MCF 10A (cell line): ENCODE measurements at regions not wholly inside any gene's neighbourhood (a gene's known extent, or its start where the extent isn't known, plus 50 kb on each side); places are given as distances from the start of the nearest gene placed in this dataset.

Source experiments
- BruUV-seq: library from RNA; stranded (reverse); fragments of 400-500 nt; replicated peaks from 2 replicates; lab custom pipeline; 2021; lab: Mats Ljungman, UMichigan
- CTCF ChIA-PET: fragments of 300-600 bp; sonication (Branson Sonifier 250); formaldehyde crosslinking; extraction: SDS; loops from one replicate; lab custom pipeline; 2021; ENCODE audit warnings: antibody characterized with exemption, inconsistent platforms; lab: Yijun Ruan, JAX
- POLR2A ChIA-PET: fragments of 300-600, 350-650 bp; sonication (Branson Sonifier 250); formaldehyde crosslinking; extraction: SDS; loops from one replicate; lab custom pipeline; 2020; ENCODE audit warnings: antibody characterized with exemption, inconsistent platforms; lab: Yijun Ruan, JAX
- DNase-seq: peaks from one replicate; pipeline ENCODE4 v3.0.0-alpha.2; 2018; ENCODE audit not compliant: unreplicated experiment
- H3K27ac Mint-ChIP-seq: one replicate; pipeline ENCODE4 v1.8.0; 2022; ENCODE audit warnings: mild to moderate bottlenecking, low read depth, mixed read lengths; ENCODE audit not compliant: unreplicated experiment
- H3K27me3 Mint-ChIP-seq: one replicate; pipeline ENCODE4 v1.8.0; 2022; ENCODE audit warnings: mixed read lengths; ENCODE audit not compliant: insufficient read depth, unreplicated experiment
- H3K36me3 Mint-ChIP-seq: one replicate; pipeline ENCODE4 v1.8.0; 2022; ENCODE audit warnings: mild to moderate bottlenecking, moderate library complexity, mixed read lengths; ENCODE audit not compliant: insufficient read depth, unreplicated experiment
- H3K4me1 Mint-ChIP-seq: one replicate; pipeline ENCODE4 v1.8.0; 2022; ENCODE audit warnings: mixed read lengths; ENCODE audit not compliant: insufficient read depth, unreplicated experiment
- H3K4me3 Mint-ChIP-seq: one replicate; pipeline ENCODE4 v1.8.0; 2022; ENCODE audit warnings: mild to moderate bottlenecking, moderate library complexity, mixed read lengths; ENCODE audit not compliant: unreplicated experiment
- H3K9me3 Mint-ChIP-seq: one replicate; pipeline ENCODE4 v1.8.0; 2022; ENCODE audit warnings: mixed read lengths; ENCODE audit not compliant: unreplicated experiment
- intact Hi-C: fragments of 100-400 bp; cut with micrococcal nuclease; formaldehyde crosslinking; loops from 2 replicates; pipeline ENCODE4 v1.14.1; 2022
- TF ChIP-seq, protein P1 (sequence below): fragments of 200-600 bp; IDR thresholded peaks from one replicate; pipeline ENCODE4 v1.8.0; 2022; ENCODE audit warnings: antibody characterized with exemption, mild to moderate bottlenecking; ENCODE audit not compliant: unreplicated experiment

DNA sequence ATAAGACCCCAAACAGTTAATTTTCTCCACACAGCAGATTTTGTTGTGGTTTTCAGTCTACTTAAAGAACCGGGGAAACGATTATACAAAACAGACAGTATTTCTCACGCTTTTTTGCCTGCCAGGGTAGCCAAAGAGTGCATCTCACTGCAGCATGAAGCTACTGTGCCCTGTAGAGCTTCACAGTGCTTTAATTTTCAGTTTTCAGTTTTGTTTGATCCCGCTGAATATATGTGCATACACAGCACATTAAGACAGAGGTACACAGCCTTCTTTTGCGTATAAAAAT lies 215.0 kb downstream of the TEX29 start:
- TF ChIP-seq, protein P1, sequence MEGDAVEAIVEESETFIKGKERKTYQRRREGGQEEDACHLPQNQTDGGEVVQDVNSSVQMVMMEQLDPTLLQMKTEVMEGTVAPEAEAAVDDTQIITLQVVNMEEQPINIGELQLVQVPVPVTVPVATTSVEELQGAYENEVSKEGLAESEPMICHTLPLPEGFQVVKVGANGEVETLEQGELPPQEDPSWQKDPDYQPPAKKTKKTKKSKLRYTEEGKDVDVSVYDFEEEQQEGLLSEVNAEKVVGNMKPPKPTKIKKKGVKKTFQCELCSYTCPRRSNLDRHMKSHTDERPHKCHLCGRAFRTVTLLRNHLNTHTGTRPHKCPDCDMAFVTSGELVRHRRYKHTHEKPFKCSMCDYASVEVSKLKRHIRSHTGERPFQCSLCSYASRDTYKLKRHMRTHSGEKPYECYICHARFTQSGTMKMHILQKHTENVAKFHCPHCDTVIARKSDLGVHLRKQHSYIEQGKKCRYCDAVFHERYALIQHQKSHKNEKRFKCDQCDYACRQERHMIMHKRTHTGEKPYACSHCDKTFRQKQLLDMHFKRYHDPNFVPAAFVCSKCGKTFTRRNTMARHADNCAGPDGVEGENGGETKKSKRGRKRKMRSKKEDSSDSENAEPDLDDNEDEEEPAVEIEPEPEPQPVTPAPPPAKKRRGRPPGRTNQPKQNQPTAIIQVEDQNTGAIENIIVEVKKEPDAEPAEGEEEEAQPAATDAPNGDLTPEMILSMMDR, result no peak
- Mint-ChIP-seq H3K9me3 (no peaks in the 10 kb centered on the region), H3K27me3 (no peaks in the 10 kb centered on the region), H3K27ac (no peak overlapping the region), H3K4me3 (no peak overlapping the region), H3K4me1 (no peaks in the 10 kb centered on the region), H3K36me3 (no peaks in the 10 kb centered on the region)
- CTCF ChIA-PET, result interaction anchor here (0.7 to 1.4 kb wide), 2 partner anchors 908 to 942 kb away, joined by 3 to 8 read pairs; no protein-coding TSS in a partner anchor
- POLR2A ChIA-PET, result no interaction called here
- no peak for DNase-seq
- BruUV-seq, result no TSS peak
- intact Hi-C loops, result no loop called here

DNA sequence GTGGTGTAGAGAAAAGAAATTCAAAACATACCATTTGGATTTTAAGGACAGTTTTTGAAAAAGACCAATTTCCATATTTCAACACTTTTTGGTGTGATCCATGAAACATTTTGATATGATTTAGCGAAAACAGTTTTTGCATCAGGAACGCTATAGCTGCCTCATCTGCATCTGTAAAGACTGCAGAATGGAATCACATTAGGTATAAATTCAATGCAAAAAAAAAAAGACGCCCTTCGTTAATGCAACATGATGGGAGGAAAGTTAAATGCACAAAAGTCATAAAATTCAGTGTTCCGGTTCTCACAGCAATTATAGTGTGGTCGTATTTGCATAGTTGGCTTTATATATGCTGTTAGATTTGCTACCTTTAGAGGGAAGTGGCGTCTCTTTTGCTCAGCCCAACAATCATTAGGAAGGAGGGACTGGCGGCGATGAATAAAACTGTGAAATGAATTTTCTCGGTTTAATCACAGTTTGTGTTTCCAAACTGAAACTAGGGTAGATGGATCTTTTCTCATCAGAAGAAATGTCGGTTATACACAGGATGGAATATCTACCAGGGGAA lies 215.7 kb downstream of the TEX29 start:
- BruUV-seq, result no TSS peak
- Mint-ChIP-seq H3K9me3 (no peaks in the 10 kb centered on the region), H3K27me3 (no peaks in the 10 kb centered on the region), H3K4me1 (no peaks in the 10 kb centered on the region), H3K4me3 (no peak overlapping the region), H3K36me3 (no peaks in the 10 kb centered on the region), H3K27ac (no peak overlapping the region)
- TF ChIP-seq, protein P1, result no peak
- ChIA-PET POLR2A (no interaction called here), CTCF (interaction anchor here (0.7 to 1.4 kb wide), 2 partner anchors 907 to 943 kb away, joined by 3 to 8 read pairs; no protein-coding TSS in a partner anchor)
- intact Hi-C loops, result no loop called here
- DNase-seq, result no peak

DNA sequence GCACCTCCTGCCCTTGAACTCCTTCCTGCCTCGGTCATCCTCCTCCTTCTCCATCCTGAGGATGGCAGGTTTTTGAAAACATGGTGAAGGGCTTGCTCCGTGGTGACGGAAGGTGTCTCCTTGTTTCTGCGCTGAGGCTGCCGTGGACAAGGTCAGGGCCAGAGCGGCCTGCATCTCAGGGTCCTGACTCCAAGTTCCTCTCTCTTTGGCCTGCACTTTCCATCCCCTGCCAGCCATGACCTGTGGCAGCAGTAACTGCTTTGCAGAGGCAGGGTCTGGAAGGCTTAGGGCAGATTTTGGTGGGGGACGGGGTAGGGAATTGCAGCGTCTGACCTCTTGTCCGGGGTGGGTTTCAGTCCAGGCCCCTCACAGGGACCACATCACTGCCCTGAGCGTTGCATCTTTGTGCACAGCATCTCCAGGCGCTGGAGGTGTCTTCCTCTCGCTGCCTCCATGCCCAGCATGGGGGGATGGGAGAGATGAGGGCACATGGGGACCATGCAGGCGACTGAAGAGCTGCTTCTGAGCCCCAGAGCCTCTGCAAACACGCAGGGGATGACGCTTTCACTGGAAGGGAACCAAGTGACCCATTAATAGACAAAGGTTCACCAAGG lies 216.8 kb downstream of the TEX29 start:
- DNase-seq, result no peak
- Mint-ChIP-seq H3K4me1 (no peaks in the 10 kb centered on the region), H3K4me3 (no peak overlapping the region), H3K36me3 (no peaks in the 10 kb centered on the region), H3K27ac (no peak overlapping the region), H3K9me3 (peaks cover 2% of the 10 kb centered on the region), H3K27me3 (no peaks in the 10 kb centered on the region)
- no TSS peak for BruUV-seq
- TF ChIP-seq, protein P1, result no peak
- ChIA-PET CTCF (no interaction called here), POLR2A (no interaction called here)
- intact Hi-C loops, result no loop called here

DNA sequence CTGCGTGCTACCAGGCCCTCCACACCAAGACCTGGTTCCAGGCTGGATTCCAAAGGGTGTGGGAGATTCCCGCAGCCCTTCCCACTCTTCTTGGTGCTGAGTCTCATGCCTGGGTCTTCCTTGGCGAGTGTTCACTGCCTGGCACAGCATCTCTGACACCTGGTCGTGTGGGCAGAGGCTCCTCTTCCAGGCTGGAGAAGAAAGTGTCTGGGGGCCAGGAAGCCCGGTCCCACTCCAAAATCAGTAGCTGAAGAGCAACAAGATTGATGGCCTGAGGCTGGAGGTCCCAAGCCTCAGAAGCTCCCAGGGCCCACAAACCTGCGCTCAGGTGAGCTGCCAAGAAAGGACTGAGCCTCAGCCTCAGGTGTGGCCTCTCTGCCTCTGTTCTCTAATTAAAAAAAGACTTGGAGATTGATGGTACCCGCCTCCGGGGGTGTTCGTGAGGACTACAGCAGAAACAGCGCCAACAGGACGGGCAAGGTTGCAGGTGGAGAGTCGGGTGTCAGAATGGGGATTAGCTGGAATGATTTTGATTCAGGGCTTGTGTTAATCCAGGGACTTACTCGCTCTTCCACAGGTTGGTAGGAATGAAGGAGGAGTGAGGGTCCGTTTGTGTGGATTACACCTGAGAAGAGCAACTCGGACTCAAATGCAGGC lies 217.5 kb downstream of the TEX29 start:
- Mint-ChIP-seq H3K27me3 (no peaks in the 10 kb centered on the region), H3K27ac (no peak overlapping the region)
- CTCF ChIA-PET, result interaction anchor here (0.5 to 1.7 kb wide), 2 partner anchors 85 to 904 kb away, joined by 3 to 7 read pairs; no protein-coding TSS in a partner anchor

More for the DNA sequence above, 217.5 kb downstream of the TEX29 start:
- Mint-ChIP-seq H3K9me3 (peaks cover 10% of the 10 kb centered on the region), H3K4me3 (no peak overlapping the region), H3K4me1 (no peaks in the 10 kb centered on the region), H3K36me3 (no peaks in the 10 kb centered on the region)
- POLR2A ChIA-PET, result no interaction called here
- no TSS peak for BruUV-seq
- intact Hi-C loops, result no loop called here
- DNase-seq, result no peak
- TF ChIP-seq, protein P1, result no peak
